Astrocyte (in vitro differentiated cells and primary cell): ENCODE measurements at regions not wholly inside any gene's neighbourhood (a gene's known extent, or its start where the extent isn't known, plus 50 kb on each side); places are given as distances from the start of the nearest gene placed in this dataset.

Source experiments
- CTCF ChIP-seq: IDR thresholded peaks from 2 replicates; pipeline ENCODE4 v1.5.1; 2011; ENCODE audit warnings: low read depth, mild to moderate bottlenecking, inconsistent platforms, low read length, moderate library complexity; ENCODE audit not compliant: insufficient read depth
- EZH2 ChIP-seq: IDR thresholded peaks from 2 replicates; pipeline ENCODE4 v1.6.1; 2012; ENCODE audit warnings: mild to moderate bottlenecking, low read length, inconsistent platforms; ENCODE audit not compliant: insufficient read depth

- TF ChIP-seq CTCF (no peak), EZH2 (no peak)
Observed at GRCh38 chr1:64361974-64362373, 108.0 kb upstream of the CACHD1 start.
